Endothelial cell (in vitro differentiated cells): ENCODE measurements at regions not wholly inside any gene's neighbourhood (a gene's known extent, or its start where the extent isn't known, plus 50 kb on each side); places are given as distances from the start of the nearest gene placed in this dataset.

ENCODE experiments used
- DNase-seq: peaks from one replicate; pipeline ENCODE4 v3.0.0; 2021; ENCODE audit warnings: low spot score
- H3K27ac Mint-ChIP-seq: one replicate; pipeline ENCODE4 v1.8.0; 2021; ENCODE audit warnings: mixed read lengths, inconsistent platforms; ENCODE audit not compliant: unreplicated experiment
- H3K27me3 Mint-ChIP-seq: one replicate; pipeline ENCODE4 v1.8.0; 2021; ENCODE audit warnings: mild to moderate bottlenecking, moderate library complexity, mixed read lengths, inconsistent platforms; ENCODE audit not compliant: unreplicated experiment
- H3K36me3 Mint-ChIP-seq: one replicate; pipeline ENCODE4 v1.8.0; 2021; ENCODE audit warnings: mild to moderate bottlenecking, low read depth, mixed read lengths, inconsistent platforms; ENCODE audit not compliant: unreplicated experiment
- H3K4me1 Mint-ChIP-seq: one replicate; pipeline ENCODE4 v1.8.0; 2021; ENCODE audit warnings: mild to moderate bottlenecking, mixed read lengths, inconsistent platforms; ENCODE audit not compliant: unreplicated experiment
- H3K4me3 Mint-ChIP-seq: one replicate; pipeline ENCODE4 v1.8.0; 2021; ENCODE audit warnings: mild to moderate bottlenecking, mixed read lengths, inconsistent platforms; ENCODE audit not compliant: unreplicated experiment
- H3K9me3 Mint-ChIP-seq: one replicate; pipeline ENCODE4 v1.8.0; 2021; ENCODE audit warnings: mixed read lengths, inconsistent platforms; ENCODE audit not compliant: unreplicated experiment
- TF ChIP-seq, protein P1 (sequence below): fragments of 200-600 bp; sonication (generic); IDR thresholded peaks from one replicate; pipeline ENCODE4 v1.5.0; 2021; ENCODE audit warnings: antibody characterized with exemption; ENCODE audit not compliant: unreplicated experiment

DNA sequence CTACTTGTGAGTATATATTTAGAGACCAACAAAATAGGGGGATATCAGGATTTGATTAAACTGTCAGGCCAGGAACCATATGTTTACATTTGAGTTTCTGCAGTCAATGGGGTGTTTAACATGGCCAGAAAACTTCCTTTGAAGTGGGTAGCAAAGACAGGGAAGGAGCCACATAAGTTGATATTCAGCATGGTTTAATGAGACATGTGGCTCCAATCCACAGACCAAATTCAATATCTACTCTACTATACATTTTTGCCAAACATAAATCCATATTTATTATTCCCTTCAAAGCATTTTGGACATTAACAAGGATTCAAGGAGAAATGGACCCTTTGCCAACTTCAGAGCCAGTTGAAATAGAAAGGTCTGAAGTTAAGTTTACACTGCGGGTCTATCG is 99.8 kb downstream of the TAF11L14 start:
- Mint-ChIP-seq H3K4me3 (no peak overlapping the region), H3K27me3 (no peaks in the 10 kb centered on the region)

DNA sequence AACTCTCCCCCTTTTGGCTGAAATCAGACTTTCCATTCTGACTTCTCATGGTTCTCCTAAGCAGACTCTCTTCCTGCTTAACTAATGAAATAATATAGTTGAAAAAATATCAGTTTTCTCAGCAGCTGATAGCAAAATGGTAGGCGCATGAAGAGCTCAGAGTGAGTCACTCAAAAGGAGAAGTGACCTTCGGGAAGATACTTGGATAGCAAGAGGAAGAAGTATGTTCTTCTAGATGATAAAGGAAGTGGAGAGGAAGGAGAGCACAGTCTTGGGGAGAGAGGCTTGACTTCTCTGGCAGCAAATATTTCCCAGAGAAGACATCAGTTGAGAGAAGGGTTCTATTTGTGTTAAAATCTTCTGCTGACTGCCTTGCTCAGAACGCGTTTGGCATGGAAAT is 101.5 kb downstream of the TAF11L14 start:
- H3K4me1 Mint-ChIP-seq, result no peaks in the 10 kb centered on the region
- H3K9me3 Mint-ChIP-seq, result no peaks in the 10 kb centered on the region
- H3K27ac Mint-ChIP-seq, result no peak overlapping the region
- H3K36me3 Mint-ChIP-seq, result no peaks in the 10 kb centered on the region
- TF ChIP-seq, protein P1, sequence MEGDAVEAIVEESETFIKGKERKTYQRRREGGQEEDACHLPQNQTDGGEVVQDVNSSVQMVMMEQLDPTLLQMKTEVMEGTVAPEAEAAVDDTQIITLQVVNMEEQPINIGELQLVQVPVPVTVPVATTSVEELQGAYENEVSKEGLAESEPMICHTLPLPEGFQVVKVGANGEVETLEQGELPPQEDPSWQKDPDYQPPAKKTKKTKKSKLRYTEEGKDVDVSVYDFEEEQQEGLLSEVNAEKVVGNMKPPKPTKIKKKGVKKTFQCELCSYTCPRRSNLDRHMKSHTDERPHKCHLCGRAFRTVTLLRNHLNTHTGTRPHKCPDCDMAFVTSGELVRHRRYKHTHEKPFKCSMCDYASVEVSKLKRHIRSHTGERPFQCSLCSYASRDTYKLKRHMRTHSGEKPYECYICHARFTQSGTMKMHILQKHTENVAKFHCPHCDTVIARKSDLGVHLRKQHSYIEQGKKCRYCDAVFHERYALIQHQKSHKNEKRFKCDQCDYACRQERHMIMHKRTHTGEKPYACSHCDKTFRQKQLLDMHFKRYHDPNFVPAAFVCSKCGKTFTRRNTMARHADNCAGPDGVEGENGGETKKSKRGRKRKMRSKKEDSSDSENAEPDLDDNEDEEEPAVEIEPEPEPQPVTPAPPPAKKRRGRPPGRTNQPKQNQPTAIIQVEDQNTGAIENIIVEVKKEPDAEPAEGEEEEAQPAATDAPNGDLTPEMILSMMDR, result no peak
- DNase-seq, result no peak
- no peak overlapping the region for H3K4me3 Mint-ChIP-seq
- no peaks in the 10 kb centered on the region for H3K27me3 Mint-ChIP-seq

More for the DNA sequence above, 99.8 kb downstream of the TAF11L14 start:
- DNase-seq, result no peak
- no peaks in the 10 kb centered on the region for H3K9me3 Mint-ChIP-seq
- no peaks in the 10 kb centered on the region for H3K36me3 Mint-ChIP-seq
- TF ChIP-seq, protein P1, result no peak
- H3K27ac Mint-ChIP-seq, result no peak overlapping the region
- H3K4me1 Mint-ChIP-seq, result no peaks in the 10 kb centered on the region

DNA sequence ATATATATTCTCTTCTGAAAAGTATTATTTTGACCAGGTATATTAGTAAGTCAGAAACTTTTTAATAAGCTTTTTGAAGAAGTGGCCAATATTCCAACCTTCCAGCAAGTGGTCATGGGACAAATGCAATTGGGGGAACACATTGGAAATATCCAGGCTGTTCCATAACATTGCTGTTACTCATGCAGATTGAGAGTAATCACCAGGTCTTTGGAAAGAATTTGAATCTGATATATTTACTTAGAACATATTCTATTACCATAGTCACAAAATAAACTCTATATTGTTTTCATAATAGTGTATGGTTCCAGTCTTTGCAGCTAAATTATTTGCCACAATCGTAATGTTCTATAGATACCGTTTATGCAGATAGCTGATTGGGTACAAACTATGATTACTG is 102.8 kb downstream of the TAF11L14 start:
- no peaks in the 10 kb centered on the region for H3K4me1 Mint-ChIP-seq
- H3K27me3 Mint-ChIP-seq, result peaks cover 1% of the 10 kb centered on the region
- no peak overlapping the region for H3K27ac Mint-ChIP-seq
- TF ChIP-seq, protein P1, result no peak
- H3K4me3 Mint-ChIP-seq, result no peak overlapping the region
- no peaks in the 10 kb centered on the region for H3K36me3 Mint-ChIP-seq
- no peaks in the 10 kb centered on the region for H3K9me3 Mint-ChIP-seq
- DNase-seq, result no peak

DNA sequence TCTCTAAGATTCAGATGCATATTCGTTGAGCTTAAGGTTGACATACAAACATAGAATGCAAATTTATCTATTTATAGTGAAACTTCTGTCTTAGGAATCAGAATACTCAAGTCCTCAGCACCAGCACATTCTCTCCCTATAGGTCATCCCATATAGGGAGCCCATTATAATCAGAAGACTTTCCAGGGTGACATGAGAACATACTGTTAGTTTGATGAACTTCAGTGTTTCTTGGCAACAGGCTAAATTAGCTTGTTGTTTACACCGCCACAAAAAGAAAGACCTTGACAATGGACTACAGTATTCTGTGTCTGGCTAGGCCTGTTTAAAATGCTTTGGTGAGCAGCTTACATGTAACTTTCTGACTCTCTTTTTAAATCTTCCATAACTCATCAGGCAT is 104.2 kb downstream of the TAF11L14 start:
- Mint-ChIP-seq H3K4me3 (no peak overlapping the region), H3K27ac (no peak overlapping the region), H3K4me1 (no peaks in the 10 kb centered on the region), H3K36me3 (no peaks in the 10 kb centered on the region), H3K9me3 (no peaks in the 10 kb centered on the region), H3K27me3 (peaks cover 1% of the 10 kb centered on the region)
- TF ChIP-seq, protein P1, result no peak
- no peak for DNase-seq

DNA sequence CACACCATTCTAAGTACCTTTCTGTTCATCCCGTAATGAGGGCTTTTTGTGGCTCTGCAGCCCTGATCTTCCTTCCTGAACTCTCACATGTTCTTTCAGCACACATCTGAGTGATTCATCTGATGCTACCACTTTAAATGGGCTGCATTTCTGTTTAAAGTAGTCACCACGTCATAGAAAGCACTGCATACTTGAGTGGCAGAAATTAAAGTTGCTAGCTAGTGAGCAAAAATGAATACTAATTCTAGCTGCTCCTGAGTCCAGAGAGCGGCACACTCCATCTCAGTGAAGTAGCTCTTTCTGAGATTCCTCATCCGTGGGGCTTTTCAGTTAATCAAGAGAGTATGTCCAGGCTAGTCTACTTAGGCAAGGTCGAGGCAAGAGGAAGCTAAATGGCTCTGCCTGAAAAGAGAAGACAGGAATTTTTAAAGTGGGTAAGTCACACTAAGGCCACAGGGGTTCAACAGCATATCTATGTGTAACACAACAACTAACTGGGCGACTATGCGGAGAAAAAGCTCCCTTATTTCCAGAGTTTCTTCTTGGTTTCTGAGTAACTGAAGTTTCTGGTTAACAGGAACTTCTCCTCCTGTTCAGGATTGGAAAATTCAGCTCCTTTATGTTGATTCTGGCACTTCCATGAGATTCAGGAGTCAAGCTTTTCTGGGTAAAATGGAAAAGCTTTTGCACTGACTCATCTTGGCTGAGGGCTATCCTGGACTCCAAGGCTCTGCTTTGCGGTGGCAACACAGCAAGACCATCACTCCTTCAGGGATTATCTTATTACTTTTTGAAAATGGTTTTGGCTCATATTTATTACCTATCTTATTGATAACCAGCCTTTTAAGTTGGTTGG is 109.5 kb downstream of the TAF11L14 start:
- H3K9me3 Mint-ChIP-seq, result no peaks in the 10 kb centered on the region
- H3K27ac Mint-ChIP-seq, result no peak overlapping the region
- TF ChIP-seq, protein P1, result no peak
- H3K4me1 Mint-ChIP-seq, result no peaks in the 10 kb centered on the region
- H3K27me3 Mint-ChIP-seq, result peaks cover 4% of the 10 kb centered on the region
- no peak for DNase-seq
- no peaks in the 10 kb centered on the region for H3K36me3 Mint-ChIP-seq
- no peak overlapping the region for H3K4me3 Mint-ChIP-seq
